Fibroblast of mammary gland (primary cell): ENCODE measurements at regions not wholly inside any gene's neighbourhood (a gene's known extent, or its start where the extent isn't known, plus 50 kb on each side); places are given as distances from the start of the nearest gene placed in this dataset.

ENCODE experiments used
- DNase-seq: peaks from one replicate; pipeline ENCODE4 v3.0.0-alpha.2; 2010; ENCODE audit warnings: low read depth
- H3K4me3 ChIP-seq: 2 replicates; pipeline ENCODE4 v1.5.1; 2011; ENCODE audit warnings: low read depth, mild to moderate bottlenecking, low read length, moderate library complexity; ENCODE audit not compliant: control insufficient read depth
- CTCF ChIP-seq: conservative IDR thresholded peaks from 2 replicates; pipeline ENCODE4 v1.5.1; 2011; ENCODE audit warnings: low read depth, low read length, inconsistent platforms; ENCODE audit not compliant: control insufficient read depth, insufficient read depth

- no peak for TF ChIP-seq CTCF
- H3K4me3 ChIP-seq, result no peak overlapping the region
- DNase-seq, result no peak
Measured at GRCh38 chr4:187212446-187213080, 488.9 kb upstream of the FAT1 start.

GRCh38 chr4:187215438-187215837 lies 491.8 kb upstream of the FAT1 start:
- no peak for TF ChIP-seq CTCF
- no peak overlapping the region for H3K4me3 ChIP-seq
- DNase-seq, result no peak

- no peak for DNase-seq
- TF ChIP-seq CTCF, result no peak
- H3K4me3 ChIP-seq, result no peak overlapping the region
Measured at GRCh38 chr4:187218705-187219245, 495.1 kb upstream of the FAT1 start.

GRCh38 chr4:187224560-187224959 lies 500.9 kb upstream of the FAT1 start:
- no peak for DNase-seq
- TF ChIP-seq CTCF, result no peak
- H3K4me3 ChIP-seq, result no peak overlapping the region

- no peak for TF ChIP-seq CTCF
- H3K4me3 ChIP-seq, result no peak overlapping the region
- DNase-seq, result no peak
Measured at GRCh38 chr4:187227907-187228704, 504.4 kb upstream of the FAT1 start.

- no peak overlapping the region for H3K4me3 ChIP-seq
- no peak for TF ChIP-seq CTCF
- no peak for DNase-seq
Measured at GRCh38 chr4:187232196-187232595, 508.5 kb upstream of the FAT1 start.
